K562 (cell line): ENCODE measurements at regions not wholly inside any gene's neighbourhood (a gene's known extent, or its start where the extent isn't known, plus 50 kb on each side); places are given as distances from the start of the nearest gene placed in this dataset.

ENCODE experiments used
- ATAC-seq: fragments of 200-7000 bp; cut with Tn5 transposase; 3 replicates; pipeline ENCODE4 v1.9.1; 2020; ENCODE audit warnings: moderate library complexity
- BruUV-seq: library from RNA; stranded (reverse); fragments of 400-500 nt; replicated peaks from 2 replicates; lab custom pipeline; 2021; lab: Mats Ljungman, UMichigan
- CTCF ChIA-PET: fragments of 300-600 bp; formaldehyde crosslinking; extraction: SDS; loops from one replicate; lab custom pipeline; 2021; ENCODE audit warnings: low intra/inter-chr PET ratio; lab: Yijun Ruan, JAX
- POLR2A ChIA-PET: fragments of 300-600, 350-650 bp; sonication (Branson Sonifier 250); formaldehyde crosslinking; extraction: SDS; loops from one replicate; lab custom pipeline; 2021; ENCODE audit warnings: antibody characterized with exemption, inconsistent platforms; lab: Yijun Ruan, JAX
- DNase-seq, 4 experiments: peaks; one replicate each; pipeline versions ENCODE4 v3.0.0 to v3.0.0-alpha.2; 2011 to 2018; ENCODE audit warnings: low spot score in 3 of 4, mixed read lengths in 3 of 4; ENCODE audit errors: extremely low read depth in 1 of 4
- FAIRE-seq: peaks from 2 replicates; lab custom pipeline; 2011; peaks lifted over from hg19 to GRCh38; lab: Jason Lieb, UNC
- H2AFZ ChIP-seq: 2 replicates; pipeline ENCODE4 v1.6.0; 2011; ENCODE audit warnings: low read depth, low read length, control low read depth, inconsistent platforms
- H3K27ac ChIP-seq: fragments of 200-600 bp; 3 replicates; pipeline ENCODE4 v1.8.0; 2011; ENCODE audit warnings: low read depth, mild to moderate bottlenecking, control low read depth, inconsistent platforms, low read length, moderate library complexity, mixed read lengths; ENCODE audit errors: extremely low read depth
- H3K27me3 ChIP-seq, 2 experiments: fragments of 300-600 bp in 1 of 2; 2 replicates in 1 of 2; 3 replicates in 1 of 2; pipeline versions ENCODE4 v1.6.0 to v1.8.0; 2011; ENCODE audit warnings: inconsistent platforms in 2 of 2, low read length in 2 of 2, mild to moderate bottlenecking in 1 of 2, mixed read lengths in 1 of 2, moderate library complexity in 1 of 2; ENCODE audit not compliant: control insufficient read depth in 2 of 2, insufficient read depth in 2 of 2
- H3K36me3 ChIP-seq: fragments of 300-600 bp; 3 replicates; pipeline ENCODE4 v1.8.0; 2011; ENCODE audit warnings: mild to moderate bottlenecking, low read length, inconsistent platforms; ENCODE audit not compliant: control insufficient read depth, insufficient read depth
- H3K4me1 ChIP-seq, 2 experiments: fragments of 200-600 bp in 1 of 2; replicated peaks in 1 of 2; 2 replicates in 1 of 2; 3 replicates in 1 of 2; pipeline versions ENCODE4 v1.5.1 to v1.8.0; 2011; ENCODE audit warnings: inconsistent platforms in 2 of 2, low read length in 2 of 2, mild to moderate bottlenecking in 1 of 2, mixed read lengths in 1 of 2, moderate library complexity in 1 of 2; ENCODE audit not compliant: control insufficient read depth in 2 of 2, insufficient read depth in 2 of 2
- H3K4me2 ChIP-seq: 2 replicates; pipeline ENCODE4 v1.6.1; 2011; ENCODE audit warnings: low read length, control low read depth, inconsistent platforms, mixed read lengths; ENCODE audit not compliant: insufficient read depth
- H3K4me3 ChIP-seq: fragments of 200-600 bp; sonication (generic), shearing (Covaris generic); 2 replicates; pipeline ENCODE4 v1.5.1; 2016; ENCODE audit warnings: control low read depth, inconsistent platforms
- H3K79me2 ChIP-seq: fragments of 200-600 bp; 3 replicates; pipeline ENCODE4 v1.8.0; 2011; ENCODE audit warnings: low read length, inconsistent platforms; ENCODE audit not compliant: control insufficient read depth, insufficient read depth
- H3K9ac ChIP-seq, 2 experiments: 2 replicates each; pipeline versions ENCODE4 v1.6.0 to v1.6.1; 2011; ENCODE audit warnings: low read depth in 2 of 2, low read length in 2 of 2, control low read depth in 1 of 2, inconsistent platforms in 1 of 2, mild to moderate bottlenecking in 1 of 2, mixed read lengths in 1 of 2; ENCODE audit not compliant: insufficient read depth in 1 of 2
- H3K9me1 ChIP-seq: one replicate; pipeline ENCODE4 v1.6.0; 2011; ENCODE audit warnings: inconsistent platforms, mild to moderate bottlenecking, low read length, moderate library complexity; ENCODE audit not compliant: control insufficient read depth, insufficient read depth
- H3K9me3 ChIP-seq: replicated peaks from 2 replicates; pipeline ENCODE4 v1.5.1; 2011; ENCODE audit warnings: low read depth, low read length, inconsistent platforms; ENCODE audit not compliant: control insufficient read depth, insufficient read depth
- H4K20me1 ChIP-seq: replicated peaks from 2 replicates; pipeline ENCODE4 v1.6.1; 2011; ENCODE audit warnings: low read length, inconsistent platforms, mixed read lengths; ENCODE audit not compliant: control insufficient read depth, insufficient read depth
- CTBP1 ChIP-seq: fragments of 450-650 bp; IDR thresholded peaks from 2 replicates; pipeline ENCODE4 v1.6.1; 2016; ENCODE audit warnings: borderline replicate concordance
- DNMT1 ChIP-seq: fragments of 450-650 bp; IDR thresholded peaks from 2 replicates; pipeline ENCODE4 v1.6.1; 2016; ENCODE audit warnings: antibody characterized with exemption, mild to moderate bottlenecking
- FOXM1 ChIP-seq, 2 experiments: fragments of 450-650 bp in 1 of 2; sonication (generic) in 1 of 2; formaldehyde crosslinking in 1 of 2; IDR thresholded peaks; 2 replicates each; pipeline versions ENCODE4 v1.6.1 to v1.9.0; 2017 to 2022; ENCODE audit warnings: low read depth in 2 of 2, mild to moderate bottlenecking in 2 of 2, missing genetic modification reagents in 1 of 2, moderate library complexity in 1 of 2
- GABPB1 ChIP-seq: sonication (generic); formaldehyde crosslinking; IDR thresholded peaks from 2 replicates; pipeline ENCODE4 v1.8.0; 2022; ENCODE audit warnings: mild to moderate bottlenecking, missing genetic modification reagents
- JUNB ChIP-seq: fragments of 450-650 bp; formaldehyde crosslinking; conservative IDR thresholded peaks from 2 replicates; pipeline ENCODE4 v1.4.0; 2020; ENCODE audit warnings: mild to moderate bottlenecking
- NR1H2 ChIP-seq: sonication (generic); formaldehyde crosslinking; IDR thresholded peaks from 2 replicates; pipeline ENCODE4 v1.4.0; 2020; ENCODE audit warnings: mild to moderate bottlenecking, missing genetic modification reagents
- SMAD1 ChIP-seq: fragments of 150-350 bp; IDR thresholded peaks from 2 replicates; pipeline ENCODE4 v1.6.1; 2014; ENCODE audit warnings: low read length, low read depth; ENCODE audit not compliant: partially characterized antibody
- SRSF1 ChIP-seq: fragments of 200-400 bp; formaldehyde crosslinking; IDR thresholded peaks from 2 replicates; pipeline ENCODE4 v1.6.1; 2017; ENCODE audit warnings: mild to moderate bottlenecking, low read depth, low read length, moderate library complexity
- ZNF79 ChIP-seq: fragments of 250-450 bp; sonication (Bioruptor Pico); IDR thresholded peaks from 2 replicates; pipeline ENCODE4 v1.4.0; 2020; ENCODE audit warnings: low read depth, mild to moderate bottlenecking, moderate library complexity
- WGBS: fragments of 100-300 bp; shearing (Covaris generic); methylation state at CpG from one replicate; pipeline ENCODE4 v1.1.6; 2016; ENCODE audit warnings: low coverage, mixed read lengths; ENCODE audit not compliant: insufficient coverage; ENCODE audit errors: missing lambda C conversion rate; 5-methylcytosine and 5-hydroxymethylcytosine counted together
- in situ Hi-C: fragments of 300-500 bp; cut with MboI; formaldehyde crosslinking; loops from 4 replicates; pipeline ENCODE4 v1.15.0; 2018; ENCODE audit warnings: inconsistent platforms, mixed read lengths
- intact Hi-C: fragments of 100-400 bp; cut with micrococcal nuclease; formaldehyde crosslinking; loops from 2 replicates; pipeline ENCODE4 v1.14.2; 2022
- TF ChIP-seq, protein P1 (sequence below): sonication (generic); formaldehyde crosslinking; IDR thresholded peaks from 2 replicates; pipeline ENCODE4 v1.8.0; 2022; ENCODE audit warnings: mild to moderate bottlenecking, missing genetic modification reagents

DNA sequence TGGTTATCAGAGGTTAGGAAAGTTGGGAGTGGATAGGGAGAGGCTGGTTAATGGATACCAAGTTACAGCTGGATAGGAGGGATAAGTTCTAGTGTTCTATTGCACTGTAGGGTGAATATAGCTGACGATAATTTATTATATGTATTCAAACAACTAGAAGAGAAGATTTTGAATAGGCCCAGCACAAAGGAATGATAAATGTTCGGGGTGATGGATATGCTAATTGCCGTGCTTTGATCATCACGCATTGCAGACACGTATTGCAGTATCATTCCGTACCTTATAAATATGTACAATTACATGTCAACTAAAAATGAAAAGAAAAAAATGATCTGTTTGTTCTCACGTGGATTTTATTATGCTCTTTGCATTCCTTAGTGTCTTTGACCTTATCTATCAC, 369.2 kb upstream of the PKDCC start:
- in situ Hi-C loops: no loop called here
- Histone ChIP-seq H4K20me1 (no peaks in the 10 kb centered on the region), H3K4me1 (no peaks in the 10 kb centered on the region), H3K9me3 (no peaks in the 10 kb centered on the region), H2AFZ (no peak overlapping the region), H3K4me2 (no peak overlapping the region), H3K79me2 (no peaks in the 10 kb centered on the region), H3K36me3 (no peaks in the 10 kb centered on the region), H3K27me3 (no peaks in the 10 kb centered on the region), H3K9me1 (no peaks in the 10 kb centered on the region), H3K27ac (no peak overlapping the region), H3K4me3 (no peak overlapping the region), H3K9ac (no peak overlapping the region)
- no peak for ATAC-seq
- no peak for DNase-seq
- FAIRE-seq: no peak
- intact Hi-C loops: no loop called here
- ChIA-PET CTCF (no interaction called here), POLR2A (no interaction called here)
- no peak for TF ChIP-seq FOXM1 (IDR thresholded peaks at IDR 0.05; ENCODE audit: low read depth)
- TF ChIP-seq FOXM1 (CRISPR knock-in tag; IDR thresholded peaks at IDR 0.05; ENCODE audit: low read depth): no peak
- no peak for TF ChIP-seq DNMT1
- no peak for TF ChIP-seq JUNB (CRISPR knock-in tag)
- no peak for TF ChIP-seq GABPB1 (CRISPR knock-in tag)
- TF ChIP-seq ZNF79 (CRISPR knock-in tag): no peak
- under 1% methylated on average over 7 of the region's 7 CpGs for WGBS
- BruUV-seq: no TSS peak

DNA sequence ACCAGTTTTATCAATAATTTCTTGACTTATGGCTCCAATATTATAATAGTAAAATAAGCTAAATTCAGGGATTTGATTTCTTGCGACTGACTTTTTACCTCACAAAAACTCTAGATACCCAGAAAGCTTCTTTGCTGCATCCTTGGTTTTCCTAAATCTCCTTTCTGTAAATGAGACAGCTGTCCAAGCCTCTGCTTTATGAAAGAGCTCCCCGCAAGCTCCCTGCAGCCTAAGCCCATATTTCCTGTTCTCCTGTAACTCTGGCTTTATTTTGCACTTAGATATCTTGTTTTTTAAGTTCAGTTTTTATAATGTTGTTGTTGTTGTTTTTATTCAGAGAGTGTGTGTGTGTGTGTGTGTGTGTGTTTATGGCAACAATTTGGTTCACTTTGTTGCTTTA, 361.7 kb upstream of the PKDCC start:
- POLR2A ChIA-PET: interaction anchor here (1.0 kb wide), 1 partner anchor 9 kb away, joined by 3 read pairs; no protein-coding TSS in a partner anchor

More for the DNA sequence above, 361.7 kb upstream of the PKDCC start:
- no peaks in the 10 kb centered on the region for H3K4me1 ChIP-seq
- H3K9me1 ChIP-seq: no peaks in the 10 kb centered on the region
- ATAC-seq (no peak), FAIRE-seq (no peak), DNase-seq (no peak)
- no peak overlapping the region for H2AFZ ChIP-seq
- H3K9me3 ChIP-seq: no peaks in the 10 kb centered on the region
- no peak overlapping the region for H3K4me3 ChIP-seq
- no peak overlapping the region for H3K4me2 ChIP-seq
- no TSS peak for BruUV-seq
- no peaks in the 10 kb centered on the region for H3K79me2 ChIP-seq
- WGBS: 0% methylated on average over 2 of the region's 2 CpGs
- H3K9ac ChIP-seq: no peak overlapping the region
- no peaks in the 10 kb centered on the region for H3K36me3 ChIP-seq
- intact Hi-C loops (no loop called here), in situ Hi-C loops (no loop called here)
- H4K20me1 ChIP-seq: no peaks in the 10 kb centered on the region
- TF ChIP-seq NR1H2 (no peak), SRSF1 (no peak), SMAD1 (no peak), CTBP1 (no peak)
- TF ChIP-seq, protein P1, sequence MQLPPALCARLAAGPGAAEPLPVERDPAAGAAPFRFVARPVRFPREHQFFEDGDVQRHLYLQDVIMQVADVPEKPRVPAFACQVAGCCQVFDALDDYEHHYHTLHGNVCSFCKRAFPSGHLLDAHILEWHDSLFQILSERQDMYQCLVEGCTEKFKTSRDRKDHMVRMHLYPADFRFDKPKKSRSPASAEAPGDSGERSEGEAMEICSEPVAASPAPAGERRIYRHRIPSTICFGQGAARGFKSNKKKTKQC (CRISPR knock-in tag): no peak
- H3K27me3 ChIP-seq: no peaks in the 10 kb centered on the region
- CTCF ChIA-PET: no interaction called here
- H3K27ac ChIP-seq: no peak overlapping the region
